GM19240 (cell line): ENCODE measurements at regions not wholly inside any gene's neighbourhood (a gene's known extent, or its start where the extent isn't known, plus 50 kb on each side); places are given as distances from the start of the nearest gene placed in this dataset.

Experiments used
- DNase-seq: peaks from one replicate; pipeline ENCODE4 v3.0.0; 2011; ENCODE audit warnings: low spot score; ENCODE audit not compliant: insufficient read length

GRCh38 chr15:100810831-100811230 lies 68.8 kb upstream of the ALDH1A3 start:
- no peak for DNase-seq

DNA sequence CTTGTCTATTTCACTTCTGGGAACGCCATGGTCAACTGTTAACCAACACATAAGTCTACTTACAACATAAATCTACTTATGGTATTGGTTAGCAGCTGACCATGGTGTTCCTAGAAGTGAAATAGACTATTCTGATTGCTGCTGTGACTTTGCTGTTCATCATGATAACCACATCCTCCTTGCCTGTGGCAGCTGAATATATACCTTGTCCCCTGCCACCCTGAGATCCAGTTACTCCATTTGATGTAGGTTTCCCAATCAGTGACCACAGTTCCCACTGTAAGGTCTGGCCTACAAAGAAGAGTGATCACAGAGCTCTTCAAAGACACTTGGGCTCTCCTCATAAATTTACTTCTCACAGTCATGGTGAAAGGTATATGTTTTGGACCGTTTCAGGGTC lies 66.8 kb upstream of the ALDH1A3 start:
- no peak for DNase-seq

DNA sequence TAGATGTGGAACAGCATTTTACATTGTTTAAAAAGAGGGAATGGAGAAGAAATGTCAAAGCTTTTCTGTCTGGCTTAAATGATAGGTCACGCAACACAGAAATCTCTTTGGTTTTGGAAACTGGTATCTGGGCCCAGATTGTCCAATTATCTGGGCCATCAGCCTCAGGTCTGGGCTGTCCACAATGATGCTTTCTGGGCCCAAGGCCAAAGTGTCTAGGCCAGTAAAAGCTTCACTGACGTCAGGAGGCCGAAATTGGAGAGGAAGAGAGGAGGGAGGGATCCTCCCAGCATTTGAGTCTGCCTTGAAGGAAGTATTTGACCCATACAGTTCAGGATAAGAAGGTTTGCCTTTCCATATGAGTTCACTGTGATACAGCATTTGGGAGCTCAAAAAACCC lies 60.7 kb upstream of the ALDH1A3 start:
- DNase-seq, result no peak

GRCh38 chr15:100820528-100820927 lies 59.1 kb upstream of the ALDH1A3 start:
- DNase-seq, result no peak

DNA sequence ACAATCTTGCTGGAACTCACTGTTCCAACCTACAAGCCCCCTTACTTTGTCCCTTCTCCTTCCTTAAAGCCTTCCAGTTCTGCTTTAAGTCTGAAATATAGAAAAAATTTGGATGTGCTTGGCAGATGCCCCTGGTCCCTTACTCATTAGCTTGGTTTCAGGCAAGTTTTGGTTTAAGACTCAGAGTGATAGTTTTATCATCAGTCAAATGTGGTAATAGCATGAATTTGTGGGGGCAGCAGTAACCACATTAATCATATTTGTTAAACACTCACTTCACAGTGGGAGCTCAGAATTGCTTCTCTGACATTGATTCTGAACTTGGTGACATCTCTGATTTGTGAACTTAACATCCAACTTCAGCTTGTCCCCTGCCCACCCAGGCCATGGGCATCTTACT lies 58.3 kb upstream of the ALDH1A3 start:
- no peak for DNase-seq

GRCh38 chr15:100824211-100824610 lies 55.4 kb upstream of the ALDH1A3 start:
- no peak for DNase-seq

GRCh38 chr15:100829457-100829856 lies 50.2 kb upstream of the ALDH1A3 start:
- no peak for DNase-seq
